T-cell (primary cell): ENCODE measurements at regions not wholly inside any gene's neighbourhood (a gene's known extent, or its start where the extent isn't known, plus 50 kb on each side); places are given as distances from the start of the nearest gene placed in this dataset.

Experiments
- ATAC-seq, 4 experiments: fragments of 200-7000 bp in 3 of 4; fragments of 150-1000 bp in 1 of 4; cut with Tn5 transposase; replicated peaks in 1 of 4; 1 replicate in 3 of 4; 2 replicates in 1 of 4; pipeline ENCODE4 v1.10.0; 2021; ENCODE audit warnings: moderate library complexity in 3 of 4, mild to moderate bottlenecking in 2 of 4, moderate number of reproducible peaks in 1 of 4
- CTCF ChIA-PET, 2 donors: fragments of 300-600 bp; sonication (Branson Sonifier 250); formaldehyde crosslinking; loops; one replicate each; lab custom pipeline; 2022; ENCODE audit warnings: antibody characterized with exemption in 2 of 2; lab: Charles Lee
- POLR2A ChIA-PET, 2 donors: fragments of 300-600 bp; sonication (Branson Sonifier 250); formaldehyde crosslinking; loops; one replicate each; lab custom pipeline; 2022; ENCODE audit warnings: antibody characterized with exemption in 2 of 2; lab: Charles Lee
- DNase-seq, 35 experiments: peaks; one replicate each; pipeline versions ENCODE4 v3.0.0 to v3.0.0-alpha.2; 2013 to 2023
- H3K27ac ChIP-seq: one replicate; pipeline ENCODE4 v1.5.1; 2013; ENCODE audit warnings: low read length
- H3K27me3 ChIP-seq, 2 experiments: replicated peaks in 1 of 2; 1 replicate in 1 of 2; 2 replicates in 1 of 2; pipeline versions ENCODE4 v1.6.1 to v1.7.0; 2013; ENCODE audit warnings: low read length in 1 of 2, mixed read lengths in 1 of 2; ENCODE audit not compliant: control insufficient read depth in 2 of 2, insufficient read depth in 2 of 2; ENCODE audit errors: extremely low read depth in 1 of 2
- H3K36me3 ChIP-seq, 2 donors: 1 replicate in 1 of 2; 2 replicates in 1 of 2; pipeline versions ENCODE4 v1.6.1 to v1.7.0; 2013; ENCODE audit warnings: low read length in 1 of 2; ENCODE audit not compliant: control insufficient read depth in 2 of 2, insufficient read depth in 1 of 2; ENCODE audit errors: extremely low read depth in 1 of 2
- H3K4me1 ChIP-seq, 2 experiments: 1 replicate in 1 of 2; 2 replicates in 1 of 2; pipeline versions ENCODE4 v1.6.1 to v1.7.0; 2013; ENCODE audit warnings: low read length in 2 of 2, mixed read lengths in 1 of 2; ENCODE audit not compliant: insufficient read depth in 2 of 2, control insufficient read depth in 1 of 2; ENCODE audit errors: extremely low read depth in 1 of 2
- H3K4me3 ChIP-seq, 2 donors: 1 replicate in 1 of 2; 2 replicates in 1 of 2; pipeline versions ENCODE4 v1.5.1 to v1.7.0; 2013; ENCODE audit warnings: mild to moderate bottlenecking in 2 of 2, low read length in 1 of 2, moderate library complexity in 1 of 2; ENCODE audit not compliant: control insufficient read depth in 1 of 2; ENCODE audit errors: extremely low read depth in 1 of 2
- H3K9me3 ChIP-seq: 2 replicates; pipeline ENCODE4 v1.7.0; 2013
- H3K27ac Mint-ChIP-seq, 2 donors: one replicate each; pipeline ENCODE4 v1.8.0; 2020 to 2021; ENCODE audit warnings: mild to moderate bottlenecking in 2 of 2, mixed read lengths in 2 of 2
- H3K27me3 Mint-ChIP-seq, 2 donors: one replicate each; pipeline ENCODE4 v1.8.0; 2021 to 2022; ENCODE audit warnings: mixed read lengths in 2 of 2
- H3K36me3 Mint-ChIP-seq: one replicate; pipeline ENCODE4 v1.8.0; 2021; ENCODE audit warnings: mixed read lengths
- H3K4me1 Mint-ChIP-seq, 3 donors: one replicate each; pipeline ENCODE4 v1.8.0; 2020 to 2022; ENCODE audit warnings: mixed read lengths in 3 of 3, mild to moderate bottlenecking in 1 of 3
- H3K4me3 Mint-ChIP-seq, 3 donors: one replicate each; pipeline ENCODE4 v1.8.0; 2020 to 2022; ENCODE audit warnings: mild to moderate bottlenecking in 3 of 3, mixed read lengths in 3 of 3, moderate library complexity in 3 of 3
- H3K9me3 Mint-ChIP-seq, 3 donors: one replicate each; pipeline ENCODE4 v1.8.0; 2020 to 2022; ENCODE audit warnings: mixed read lengths in 3 of 3
- WGBS: methylation state at CpG from one replicate; pipeline ENCODE4 v1.1.5; 2013; ENCODE audit warnings: missing lambda C conversion rate; ENCODE audit not compliant: insufficient coverage; 5-methylcytosine and 5-hydroxymethylcytosine counted together

DNA sequence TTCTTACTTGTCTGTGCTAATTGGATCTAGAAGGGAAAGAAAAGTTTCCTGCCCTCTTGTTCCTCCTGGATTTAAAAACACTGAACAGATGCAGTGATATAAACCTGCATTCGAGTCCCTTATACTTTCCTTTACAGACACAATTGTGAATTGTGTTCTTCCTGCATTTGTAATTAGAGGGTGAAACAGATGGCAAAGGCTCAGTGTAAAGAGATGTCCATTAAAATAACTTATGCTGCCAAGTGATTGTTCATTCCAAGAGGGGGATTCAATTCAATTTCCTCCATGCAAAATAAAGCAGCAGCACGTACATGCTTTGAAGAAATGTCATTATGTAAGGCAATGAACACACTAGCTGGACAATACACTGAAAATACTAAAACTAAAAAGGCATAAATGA, 248.3 kb upstream of the LRIG3 start:
- Mint-ChIP-seq H3K4me3 (no peak overlapping the region), H3K36me3 (no peaks in the 10 kb centered on the region), H3K27ac (no peak overlapping the region), H3K4me1 (no peaks in the 10 kb centered on the region), H3K27me3 (peaks cover 3% of the 10 kb centered on the region in 2 donors), H3K9me3 (no peaks in the 10 kb centered on the region)
- H3K27me3 ChIP-seq = no peaks in the 10 kb centered on the region
- WGBS = no CpG with 5 or more reads among the region's 2 CpGs
- POLR2A ChIA-PET = no interaction called here
- no peaks in the 10 kb centered on the region for H3K4me1 ChIP-seq
- DNase-seq = no peak
- no peak for ATAC-seq
- no peaks in the 10 kb centered on the region for H3K36me3 ChIP-seq
- no peaks in the 10 kb centered on the region for H3K9me3 ChIP-seq
- CTCF ChIA-PET = no interaction called here
- no peak overlapping the region for H3K4me3 ChIP-seq
- H3K27ac ChIP-seq = no peak overlapping the region

DNA sequence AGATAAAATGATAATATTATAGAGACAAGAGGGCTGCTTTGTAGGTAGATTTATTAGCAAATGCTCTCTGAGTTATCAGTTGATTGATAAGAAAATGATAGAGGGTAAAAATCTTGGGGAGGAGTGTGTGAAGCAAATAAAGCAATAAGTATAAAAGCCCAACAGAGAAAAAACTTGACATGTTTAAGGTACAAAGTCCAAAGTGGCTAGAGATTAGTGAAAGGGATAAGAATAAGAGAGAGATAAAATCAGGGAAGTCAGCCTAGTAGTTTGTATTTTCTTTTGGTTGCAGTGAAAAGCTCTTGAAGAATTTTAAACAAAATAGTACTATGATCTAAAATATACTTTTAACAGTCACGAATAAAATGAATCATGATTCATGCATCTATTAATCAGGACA, 246.2 kb upstream of the LRIG3 start:
- DNase-seq (no peak), ATAC-seq (no peak)
- no peak overlapping the region for H3K27ac Mint-ChIP-seq
- no peak overlapping the region for H3K4me3 Mint-ChIP-seq
- peaks cover 3% of the 10 kb centered on the region in 2 donors for H3K27me3 Mint-ChIP-seq
- Histone ChIP-seq H3K4me3 (no peak overlapping the region), H3K4me1 (no peaks in the 10 kb centered on the region), H3K27me3 (no peaks in the 10 kb centered on the region), H3K9me3 (no peaks in the 10 kb centered on the region), H3K36me3 (no peaks in the 10 kb centered on the region), H3K27ac (no peak overlapping the region)
- no CpG with 5 or more reads among the region's 1 CpG for WGBS
- H3K4me1 Mint-ChIP-seq = no peaks in the 10 kb centered on the region
- ChIA-PET CTCF (no interaction called here), POLR2A (no interaction called here)
- H3K9me3 Mint-ChIP-seq = no peaks in the 10 kb centered on the region
- no peaks in the 10 kb centered on the region for H3K36me3 Mint-ChIP-seq

DNA sequence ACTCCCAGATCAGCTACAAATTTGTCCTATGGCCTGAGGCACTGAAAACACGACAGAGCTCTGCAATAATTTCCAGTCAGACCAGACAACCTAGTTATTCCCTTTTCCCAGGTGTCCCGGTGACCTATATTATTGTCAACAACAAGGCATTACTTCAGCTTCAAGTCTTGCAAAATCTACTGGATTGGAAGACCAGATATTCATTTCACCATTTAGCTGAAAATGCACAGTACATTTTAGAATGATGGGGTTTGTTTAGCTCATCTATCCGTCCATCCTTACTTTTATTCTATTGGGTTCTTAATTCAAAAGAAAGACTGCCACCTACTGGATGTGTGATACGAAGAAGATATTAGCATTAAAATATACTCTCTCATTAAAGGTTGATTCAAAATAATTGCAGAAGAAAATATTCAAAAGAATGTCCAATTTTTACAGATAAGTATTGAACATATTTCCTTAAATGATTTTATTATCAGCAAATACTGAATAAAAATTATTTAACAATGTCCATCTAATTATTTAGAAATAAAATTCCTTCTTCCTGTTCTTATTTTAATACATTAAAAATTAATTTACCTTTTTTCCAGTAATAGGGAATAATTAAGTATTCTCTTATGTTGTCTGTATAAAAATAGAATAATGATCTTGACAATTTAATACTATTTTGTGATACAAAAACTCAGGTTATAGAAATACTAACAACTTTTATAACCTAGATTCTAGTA, 244.9 kb upstream of the LRIG3 start:
- Histone ChIP-seq H3K27me3 (no peaks in the 10 kb centered on the region), H3K4me1 (no peaks in the 10 kb centered on the region), H3K27ac (no peak overlapping the region), H3K9me3 (no peaks in the 10 kb centered on the region), H3K4me3 (no peak overlapping the region), H3K36me3 (no peaks in the 10 kb centered on the region)
- Mint-ChIP-seq H3K4me3 (no peak overlapping the region), H3K4me1 (no peaks in the 10 kb centered on the region), H3K36me3 (no peaks in the 10 kb centered on the region), H3K9me3 (no peaks in the 10 kb centered on the region), H3K27ac (no peak overlapping the region), H3K27me3 (peaks cover 3% of the 10 kb centered on the region in 2 donors)
- CTCF ChIA-PET = no interaction called here
- DNase-seq (no peak), ATAC-seq (no peak)
- POLR2A ChIA-PET = interaction anchor here in 1 of 2 donors (1.0 kb wide), 1 partner anchor 23 kb away, joined by 5 read pairs; no protein-coding TSS in a partner anchor
- 20% methylated on average over 1 of the region's 4 CpGs for WGBS

DNA sequence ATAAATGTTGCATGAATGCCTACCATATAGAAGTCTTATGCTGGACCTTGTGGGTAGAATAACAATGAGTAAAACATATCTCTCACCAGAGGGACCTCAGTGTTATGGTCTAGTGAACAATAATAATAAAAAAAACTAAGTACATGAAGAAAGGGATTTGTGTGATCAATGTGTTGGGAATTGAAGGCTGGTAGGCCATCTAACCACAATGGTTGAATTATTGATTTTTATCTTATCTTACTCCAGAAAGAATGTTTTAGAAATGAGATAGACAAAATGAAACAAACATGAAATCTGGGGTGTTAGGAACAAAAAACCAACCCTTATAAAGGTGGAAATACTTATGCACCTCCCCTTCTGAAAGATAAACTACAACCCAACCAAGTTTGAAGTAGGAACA, 243.9 kb upstream of the LRIG3 start:
- no peaks in the 10 kb centered on the region for H3K27me3 ChIP-seq
- H3K27ac ChIP-seq = no peak overlapping the region
- no peaks in the 10 kb centered on the region for H3K36me3 Mint-ChIP-seq
- H3K4me1 Mint-ChIP-seq = no peaks in the 10 kb centered on the region
- no peak overlapping the region for H3K27ac Mint-ChIP-seq
- H3K4me3 Mint-ChIP-seq = no peak overlapping the region
- DNase-seq (no peak), ATAC-seq (no peak)
- no peaks in the 10 kb centered on the region for H3K9me3 ChIP-seq
- CTCF ChIA-PET = interaction anchor here in 1 of 2 donors (0.5 to 0.7 kb wide), 3 partner anchors 8 to 703 kb away, joined by 3 read pairs; no protein-coding TSS in a partner anchor
- POLR2A ChIA-PET = interaction anchor here in 1 of 2 donors (0.7 kb wide), 1 partner anchor 301 kb away, joined by 5 read pairs; no protein-coding TSS in a partner anchor
- H3K4me1 ChIP-seq = no peaks in the 10 kb centered on the region
- peaks cover 3% of the 10 kb centered on the region in 2 donors for H3K27me3 Mint-ChIP-seq
- H3K4me3 ChIP-seq = no peak overlapping the region
- H3K36me3 ChIP-seq = no peaks in the 10 kb centered on the region
- no peaks in the 10 kb centered on the region for H3K9me3 Mint-ChIP-seq

DNA sequence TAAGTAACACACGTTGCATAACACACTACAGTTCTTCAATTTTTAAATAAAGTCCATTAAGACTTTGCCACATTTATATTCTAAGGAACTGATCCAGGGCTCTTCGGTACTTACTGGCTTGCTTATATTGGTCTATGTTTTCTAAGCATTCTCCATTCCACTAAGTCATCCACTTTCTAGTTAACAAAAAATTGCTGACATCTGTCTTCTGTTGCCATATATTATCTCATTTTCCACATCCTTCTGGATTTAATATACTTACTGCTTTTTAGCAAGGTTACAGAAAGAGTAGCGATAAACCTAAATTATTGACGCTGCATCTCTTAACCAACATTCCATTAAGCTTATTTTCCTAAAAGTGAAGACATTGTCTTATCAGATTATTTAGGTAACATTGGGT, 238.4 kb upstream of the LRIG3 start:
- Mint-ChIP-seq H3K27me3 (no peaks in the 10 kb centered on the region), H3K4me1 (no peaks in the 10 kb centered on the region), H3K9me3 (peaks cover 3 to 17% (median 4%) of the 10 kb centered on the region in 3 donors), H3K27ac (no peak overlapping the region), H3K36me3 (no peaks in the 10 kb centered on the region), H3K4me3 (no peak overlapping the region)
- ATAC-seq = no peak
- Histone ChIP-seq H3K27me3 (no peaks in the 10 kb centered on the region), H3K9me3 (no peaks in the 10 kb centered on the region), H3K4me1 (no peaks in the 10 kb centered on the region), H3K4me3 (no peak overlapping the region), H3K27ac (no peak overlapping the region), H3K36me3 (no peaks in the 10 kb centered on the region)
- no peak for DNase-seq
- no CpG with 5 or more reads among the region's 4 CpGs for WGBS
- CTCF ChIA-PET = interaction anchor here in 1 of 2 donors (0.5 kb wide), 1 partner anchor 1372 kb away, joined by 3 read pairs; no protein-coding TSS in a partner anchor
- POLR2A ChIA-PET = no interaction called here

DNA sequence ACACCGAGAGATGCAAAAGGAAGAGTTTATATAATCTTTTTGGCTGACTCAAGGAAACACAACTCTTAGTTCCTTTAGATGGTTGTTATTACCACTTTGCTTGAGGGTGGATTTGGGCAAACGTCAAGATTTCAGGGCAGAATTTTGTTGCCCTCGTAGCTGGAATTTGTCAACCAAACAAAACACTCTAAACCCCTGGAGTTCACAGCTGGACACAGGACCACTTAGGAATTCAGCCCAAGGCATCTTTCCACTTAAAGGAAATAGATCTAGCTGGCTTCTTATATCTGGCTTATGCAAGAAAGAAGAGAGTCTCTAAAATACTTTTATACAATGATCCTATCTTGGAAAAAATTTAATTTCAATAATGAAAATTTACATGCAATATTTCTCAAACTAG, 237.8 kb upstream of the LRIG3 start:
- DNase-seq (no peak), ATAC-seq (no peak)
- Mint-ChIP-seq H3K4me1 (no peaks in the 10 kb centered on the region), H3K9me3 (peaks cover 3 to 17% (median 4%) of the 10 kb centered on the region in 3 donors), H3K4me3 (no peak overlapping the region), H3K27ac (no peak overlapping the region), H3K27me3 (no peaks in the 10 kb centered on the region), H3K36me3 (no peaks in the 10 kb centered on the region)
- CTCF ChIA-PET = no interaction called here
- WGBS = no CpG with 5 or more reads among the region's 3 CpGs
- Histone ChIP-seq H3K27ac (no peak overlapping the region), H3K4me1 (no peaks in the 10 kb centered on the region), H3K4me3 (no peak overlapping the region), H3K9me3 (no peaks in the 10 kb centered on the region), H3K27me3 (no peaks in the 10 kb centered on the region), H3K36me3 (no peaks in the 10 kb centered on the region)
- POLR2A ChIA-PET = no interaction called here
